A549 (cell line): ENCODE measurements at regions not wholly inside any gene's neighbourhood (a gene's known extent, or its start where the extent isn't known, plus 50 kb on each side); places are given as distances from the start of the nearest gene placed in this dataset.

Source experiments
- CTCF ChIP-seq: fragments of >200 bp; sonication (Bioruptor Twin); formaldehyde crosslinking; IDR thresholded peaks from 3 replicates; pipeline ENCODE4 v1.5.1; 2016
- JUNB ChIP-seq: fragments of >200 bp; sonication (Bioruptor Twin); formaldehyde crosslinking; IDR thresholded peaks from 2 replicates; pipeline ENCODE4 v1.6.1; 2016
- POLR2A ChIP-seq: IDR thresholded peaks from 2 replicates; pipeline ENCODE4 v1.6.1; 2012; ENCODE audit warnings: mild to moderate bottlenecking, low read length
- RFX5 ChIP-seq: fragments of 450-650 bp; IDR thresholded peaks from 2 replicates; pipeline ENCODE4 v1.7.1; 2014; ENCODE audit warnings: antibody characterized with exemption, mild to moderate bottlenecking, moderate library complexity

DNA sequence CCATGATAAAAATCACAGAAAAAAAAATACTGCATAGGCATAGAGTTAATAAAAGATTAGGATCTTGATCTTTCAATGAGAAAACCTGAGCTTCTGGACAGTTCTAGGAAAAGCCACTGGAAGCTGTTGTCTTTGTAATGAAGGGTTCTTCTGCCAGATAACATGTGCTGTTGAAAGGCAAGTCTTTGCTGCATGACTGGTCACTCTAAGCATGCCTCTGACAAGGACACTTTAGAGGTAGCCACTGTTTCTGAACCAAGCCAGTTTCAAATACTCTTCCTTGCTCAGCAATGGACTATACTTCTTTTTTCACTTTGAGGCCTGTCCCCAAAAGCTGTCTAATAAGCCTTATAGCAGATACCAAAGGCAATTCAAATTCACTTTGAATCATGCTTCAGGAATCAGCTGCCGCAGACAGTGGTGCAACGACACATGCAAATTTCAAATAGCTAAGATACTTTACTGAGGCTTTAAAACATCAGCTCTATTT is 70.2 kb downstream of the BTG1 start:
- no peak for TF ChIP-seq CTCF
- TF ChIP-seq POLR2A: no peak
- no peak for TF ChIP-seq JUNB
- no peak for TF ChIP-seq RFX5
